ENCODE measurements at regions not wholly inside any gene's neighbourhood (a gene's known extent, or its start where the extent isn't known, plus 50 kb on each side); places are given as distances from the start of the nearest gene placed in this dataset.
A peak's percentile ranks its signal among the peaks of the same experiment; 100 is the strongest.

GRCh38 chr7:149622444-149623210 is 125.0 kb upstream of the ZNF746 start:
- no peak for DNase-seq (ENCODE audit: low read depth, low spot score)
- Mint-ChIP-seq H3K36me3 (ENCODE audit: low read depth) (peaks cover under 1% of the 10 kb centered on the region), H3K4me1 (peaks cover 16% of the 10 kb centered on the region), H3K27me3 (ENCODE audit: low read depth) (peaks cover 6% of the 10 kb centered on the region), H3K4me3 (peak overlapping the region; percentile 95), H3K27ac (ENCODE audit: unreplicated experiment) (no peak overlapping the region), H3K9me3 (no peaks in the 10 kb centered on the region)
- TF ChIP-seq CTCF (conservative IDR thresholded peaks at IDR 0.05): no peak

GRCh38 chr7:149621776-149622175 is 124.2 kb upstream of the ZNF746 start:
- Mint-ChIP-seq H3K36me3 (ENCODE audit: low read depth) (peaks cover 7% of the 10 kb centered on the region), H3K9me3 (no peaks in the 10 kb centered on the region)
- TF ChIP-seq CTCF (conservative IDR thresholded peaks at IDR 0.05): no peak

GRCh38 chr7:149620961-149621360 is 123.4 kb upstream of the ZNF746 start:
- H3K36me3 Mint-ChIP-seq (ENCODE audit: low read depth): peaks cover 8% of the 10 kb centered on the region
- no peak overlapping the region for H3K27ac Mint-ChIP-seq (ENCODE audit: unreplicated experiment)
- H3K9me3 Mint-ChIP-seq: no peaks in the 10 kb centered on the region
- no peak for DNase-seq (ENCODE audit: low read depth, low spot score)
- no peaks in the 10 kb centered on the region for H3K27me3 Mint-ChIP-seq (ENCODE audit: low read depth)
- no peak for TF ChIP-seq CTCF (conservative IDR thresholded peaks at IDR 0.05)
- peaks cover 16% of the 10 kb centered on the region for H3K4me1 Mint-ChIP-seq
- H3K4me3 Mint-ChIP-seq: peak overlapping the region; percentile 55

More at GRCh38 chr7:149621776-149622175, 124.2 kb upstream of the ZNF746 start:
- no peak for DNase-seq (ENCODE audit: low read depth, low spot score)
- H3K27me3 Mint-ChIP-seq (ENCODE audit: low read depth): peaks cover 3% of the 10 kb centered on the region
- H3K4me1 Mint-ChIP-seq: peaks cover 16% of the 10 kb centered on the region
- H3K4me3 Mint-ChIP-seq: peak overlapping the region; percentile 11
- H3K27ac Mint-ChIP-seq (ENCODE audit: unreplicated experiment): no peak overlapping the region

GRCh38 chr7:149616898-149617297 is 119.3 kb upstream of the ZNF746 start:
- no peaks in the 10 kb centered on the region for H3K4me1 Mint-ChIP-seq
- DNase-seq (ENCODE audit: low read depth, low spot score): no peak
- no peak for TF ChIP-seq CTCF (conservative IDR thresholded peaks at IDR 0.05)
- H3K9me3 Mint-ChIP-seq: no peaks in the 10 kb centered on the region
- no peak overlapping the region for H3K27ac Mint-ChIP-seq (ENCODE audit: unreplicated experiment)
- H3K27me3 Mint-ChIP-seq (ENCODE audit: low read depth): no peaks in the 10 kb centered on the region
- peaks cover 26% of the 10 kb centered on the region for H3K36me3 Mint-ChIP-seq (ENCODE audit: low read depth)
- no peak overlapping the region for H3K4me3 Mint-ChIP-seq

GRCh38 chr7:149615690-149616270 is 118.2 kb upstream of the ZNF746 start:
- H3K4me3 Mint-ChIP-seq: peak overlapping the region; percentile 0
- no peak for TF ChIP-seq CTCF (conservative IDR thresholded peaks at IDR 0.05)
- no peak for DNase-seq (ENCODE audit: low read depth, low spot score)
- no peak overlapping the region for H3K27ac Mint-ChIP-seq (ENCODE audit: unreplicated experiment)
- H3K4me1 Mint-ChIP-seq: no peaks in the 10 kb centered on the region
- peaks cover 26% of the 10 kb centered on the region for H3K36me3 Mint-ChIP-seq (ENCODE audit: low read depth)
- H3K9me3 Mint-ChIP-seq: no peaks in the 10 kb centered on the region
- H3K27me3 Mint-ChIP-seq (ENCODE audit: low read depth): no peaks in the 10 kb centered on the region
